Urothelium cell line (cell line): ENCODE measurements at regions not wholly inside any gene's neighbourhood (a gene's known extent, or its start where the extent isn't known, plus 50 kb on each side); places are given as distances from the start of the nearest gene placed in this dataset.
"Not testable (repeated sequence)": the region's sequence is repeated elsewhere in the genome, so short reads cannot be mapped to it uniquely, and the experiment has no call there.

ENCODE experiments used
- DNase-seq: peaks from one replicate; pipeline ENCODE4 v3.0.0; 2011; ENCODE audit warnings: low spot score, mixed read lengths
- FAIRE-seq: peaks from 2 replicates; lab custom pipeline; 2011; peaks lifted over from hg19 to GRCh38; lab: Jason Lieb, UNC

- FAIRE-seq (no peak), DNase-seq (no peak)
Measured at GRCh38 chr14:83559721-83560120, 1970.2 kb upstream of the FLRT2 start.

- FAIRE-seq, result peak; percentile 17
Measured at GRCh38 chr14:83561261-83561660, 1968.7 kb upstream of the FLRT2 start.

GRCh38 chr14:83566567-83566966 is 1963.4 kb upstream of the FLRT2 start:
- FAIRE-seq (no peak), DNase-seq (no peak)

More at GRCh38 chr14:83561261-83561660, 1968.7 kb upstream of the FLRT2 start:
- no peak for DNase-seq

- no peak for DNase-seq
- no peak for FAIRE-seq
Measured at GRCh38 chr14:83568141-83568540, 1961.8 kb upstream of the FLRT2 start.

- FAIRE-seq, result no peak
- no peak for DNase-seq
Measured at GRCh38 chr14:83575301-83575700, 1954.6 kb upstream of the FLRT2 start.

GRCh38 chr14:83583201-83583600 is 1946.7 kb upstream of the FLRT2 start:
- FAIRE-seq (no peak), DNase-seq (no peak)

- DNase-seq (no peak), FAIRE-seq (no peak)
Measured at GRCh38 chr14:83594874-83595273, 1935.1 kb upstream of the FLRT2 start.

- no peak for DNase-seq
- no peak for FAIRE-seq
Measured at GRCh38 chr14:83607682-83608081, 1922.3 kb upstream of the FLRT2 start.

GRCh38 chr14:83611491-83611890 is 1918.5 kb upstream of the FLRT2 start:
- no peak for FAIRE-seq
- DNase-seq, result no peak

- DNase-seq (no peak), FAIRE-seq (no peak)
Measured at GRCh38 chr14:83611906-83612390, 1918.0 kb upstream of the FLRT2 start.

- no peak for DNase-seq
- FAIRE-seq, result no peak
Measured at GRCh38 chr14:83614956-83615355, 1915.0 kb upstream of the FLRT2 start.

- no peak for DNase-seq
- FAIRE-seq, result no peak
Measured at GRCh38 chr14:83624541-83624940, 1905.4 kb upstream of the FLRT2 start.

- FAIRE-seq, result peak; percentile 61
- DNase-seq, result no peak
Measured at GRCh38 chr14:83632375-83632774, 1897.6 kb upstream of the FLRT2 start.

GRCh38 chr14:83638748-83639504 is 1891.0 kb upstream of the FLRT2 start:
- FAIRE-seq, result no peak
- no peak for DNase-seq

- FAIRE-seq, DNase-seq: not testable (repeated sequence)
Measured at GRCh38 chr14:83639505-83639875, 1890.5 kb upstream of the FLRT2 start.

GRCh38 chr14:83646228-83646627 is 1883.7 kb upstream of the FLRT2 start:
- no peak for FAIRE-seq
- DNase-seq, result no peak

- DNase-seq (no peak), FAIRE-seq (no peak)
Measured at GRCh38 chr14:83660597-83660996, 1869.3 kb upstream of the FLRT2 start.

GRCh38 chr14:83664389-83664788 is 1865.6 kb upstream of the FLRT2 start:
- DNase-seq (no peak), FAIRE-seq (peak; percentile 55)

- FAIRE-seq (no peak), DNase-seq (no peak)
Measured at GRCh38 chr14:83689265-83689664, 1840.7 kb upstream of the FLRT2 start.

GRCh38 chr14:83697099-83697498 is 1832.8 kb upstream of the FLRT2 start:
- FAIRE-seq, result no peak
- DNase-seq, result no peak

GRCh38 chr14:83702619-83703018 is 1827.3 kb upstream of the FLRT2 start:
- no peak for FAIRE-seq
- DNase-seq, result no peak

- peak; percentile 3 for DNase-seq
- FAIRE-seq, result no peak
Measured at GRCh38 chr14:83706231-83706954, 1823.6 kb upstream of the FLRT2 start.
